HepG2 (cell line): ENCODE measurements at regions not wholly inside any gene's neighbourhood (a gene's known extent, or its start where the extent isn't known, plus 50 kb on each side); places are given as distances from the start of the nearest gene placed in this dataset.

Experiments
- GTF3A ChIP-seq: sonication (generic); formaldehyde crosslinking; conservative IDR thresholded peaks from 2 replicates; pipeline ENCODE4 v1.4.0; 2020; ENCODE audit warnings: mild to moderate bottlenecking, missing genetic modification reagents
- MXI1 ChIP-seq: IDR thresholded peaks from 3 replicates; pipeline ENCODE4 v1.6.1; 2012; ENCODE audit warnings: low read depth, low read length, inconsistent platforms, borderline replicate concordance
- TF ChIP-seq, protein P1 (sequence below): sonication (generic); formaldehyde crosslinking; IDR thresholded peaks from 2 replicates; pipeline ENCODE4 v1.4.0; 2020; ENCODE audit warnings: missing genetic modification reagents, borderline replicate concordance
- TF ChIP-seq, protein P2 (sequence below): sonication (generic); formaldehyde crosslinking; IDR thresholded peaks from 2 replicates; pipeline ENCODE4 v1.9.0; 2021; ENCODE audit warnings: missing genetic modification reagents, mild to moderate bottlenecking, borderline replicate concordance
- TF ChIP-seq, protein P3 (sequence below): sonication (generic); formaldehyde crosslinking; IDR thresholded peaks from 2 replicates; pipeline ENCODE4 v1.4.0; 2020; ENCODE audit warnings: missing genetic modification reagents, borderline replicate concordance

- TF ChIP-seq, protein P1, sequence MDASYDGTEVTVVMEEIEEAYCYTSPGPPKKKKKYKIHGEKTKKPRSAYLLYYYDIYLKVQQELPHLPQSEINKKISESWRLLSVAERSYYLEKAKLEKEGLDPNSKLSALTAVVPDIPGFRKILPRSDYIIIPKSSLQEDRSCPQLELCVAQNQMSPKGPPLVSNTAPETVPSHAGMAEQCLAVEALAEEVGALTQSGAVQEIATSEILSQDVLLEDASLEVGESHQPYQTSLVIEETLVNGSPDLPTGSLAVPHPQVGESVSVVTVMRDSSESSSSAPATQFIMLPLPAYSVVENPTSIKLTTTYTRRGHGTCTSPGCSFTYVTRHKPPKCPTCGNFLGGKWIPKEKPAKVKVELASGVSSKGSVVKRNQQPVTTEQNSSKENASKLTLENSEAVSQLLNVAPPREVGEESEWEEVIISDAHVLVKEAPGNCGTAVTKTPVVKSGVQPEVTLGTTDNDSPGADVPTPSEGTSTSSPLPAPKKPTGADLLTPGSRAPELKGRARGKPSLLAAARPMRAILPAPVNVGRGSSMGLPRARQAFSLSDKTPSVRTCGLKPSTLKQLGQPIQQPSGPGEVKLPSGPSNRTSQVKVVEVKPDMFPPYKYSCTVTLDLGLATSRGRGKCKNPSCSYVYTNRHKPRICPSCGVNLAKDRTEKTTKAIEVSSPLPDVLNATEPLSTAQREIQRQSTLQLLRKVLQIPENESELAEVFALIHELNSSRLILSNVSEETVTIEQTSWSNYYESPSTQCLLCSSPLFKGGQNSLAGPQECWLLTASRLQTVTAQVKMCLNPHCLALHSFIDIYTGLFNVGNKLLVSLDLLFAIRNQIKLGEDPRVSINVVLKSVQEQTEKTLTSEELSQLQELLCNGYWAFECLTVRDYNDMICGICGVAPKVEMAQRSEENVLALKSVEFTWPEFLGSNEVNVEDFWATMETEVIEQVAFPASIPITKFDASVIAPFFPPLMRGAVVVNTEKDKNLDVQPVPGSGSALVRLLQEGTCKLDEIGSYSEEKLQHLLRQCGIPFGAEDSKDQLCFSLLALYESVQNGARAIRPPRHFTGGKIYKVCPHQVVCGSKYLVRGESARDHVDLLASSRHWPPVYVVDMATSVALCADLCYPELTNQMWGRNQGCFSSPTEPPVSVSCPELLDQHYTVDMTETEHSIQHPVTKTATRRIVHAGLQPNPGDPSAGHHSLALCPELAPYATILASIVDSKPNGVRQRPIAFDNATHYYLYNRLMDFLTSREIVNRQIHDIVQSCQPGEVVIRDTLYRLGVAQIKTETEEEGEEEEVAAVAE (CRISPR knock-in tag) = no peak
- TF ChIP-seq, protein P2, sequence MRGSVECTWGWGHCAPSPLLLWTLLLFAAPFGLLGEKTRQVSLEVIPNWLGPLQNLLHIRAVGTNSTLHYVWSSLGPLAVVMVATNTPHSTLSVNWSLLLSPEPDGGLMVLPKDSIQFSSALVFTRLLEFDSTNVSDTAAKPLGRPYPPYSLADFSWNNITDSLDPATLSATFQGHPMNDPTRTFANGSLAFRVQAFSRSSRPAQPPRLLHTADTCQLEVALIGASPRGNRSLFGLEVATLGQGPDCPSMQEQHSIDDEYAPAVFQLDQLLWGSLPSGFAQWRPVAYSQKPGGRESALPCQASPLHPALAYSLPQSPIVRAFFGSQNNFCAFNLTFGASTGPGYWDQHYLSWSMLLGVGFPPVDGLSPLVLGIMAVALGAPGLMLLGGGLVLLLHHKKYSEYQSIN = no peak
- TF ChIP-seq, protein P3, sequence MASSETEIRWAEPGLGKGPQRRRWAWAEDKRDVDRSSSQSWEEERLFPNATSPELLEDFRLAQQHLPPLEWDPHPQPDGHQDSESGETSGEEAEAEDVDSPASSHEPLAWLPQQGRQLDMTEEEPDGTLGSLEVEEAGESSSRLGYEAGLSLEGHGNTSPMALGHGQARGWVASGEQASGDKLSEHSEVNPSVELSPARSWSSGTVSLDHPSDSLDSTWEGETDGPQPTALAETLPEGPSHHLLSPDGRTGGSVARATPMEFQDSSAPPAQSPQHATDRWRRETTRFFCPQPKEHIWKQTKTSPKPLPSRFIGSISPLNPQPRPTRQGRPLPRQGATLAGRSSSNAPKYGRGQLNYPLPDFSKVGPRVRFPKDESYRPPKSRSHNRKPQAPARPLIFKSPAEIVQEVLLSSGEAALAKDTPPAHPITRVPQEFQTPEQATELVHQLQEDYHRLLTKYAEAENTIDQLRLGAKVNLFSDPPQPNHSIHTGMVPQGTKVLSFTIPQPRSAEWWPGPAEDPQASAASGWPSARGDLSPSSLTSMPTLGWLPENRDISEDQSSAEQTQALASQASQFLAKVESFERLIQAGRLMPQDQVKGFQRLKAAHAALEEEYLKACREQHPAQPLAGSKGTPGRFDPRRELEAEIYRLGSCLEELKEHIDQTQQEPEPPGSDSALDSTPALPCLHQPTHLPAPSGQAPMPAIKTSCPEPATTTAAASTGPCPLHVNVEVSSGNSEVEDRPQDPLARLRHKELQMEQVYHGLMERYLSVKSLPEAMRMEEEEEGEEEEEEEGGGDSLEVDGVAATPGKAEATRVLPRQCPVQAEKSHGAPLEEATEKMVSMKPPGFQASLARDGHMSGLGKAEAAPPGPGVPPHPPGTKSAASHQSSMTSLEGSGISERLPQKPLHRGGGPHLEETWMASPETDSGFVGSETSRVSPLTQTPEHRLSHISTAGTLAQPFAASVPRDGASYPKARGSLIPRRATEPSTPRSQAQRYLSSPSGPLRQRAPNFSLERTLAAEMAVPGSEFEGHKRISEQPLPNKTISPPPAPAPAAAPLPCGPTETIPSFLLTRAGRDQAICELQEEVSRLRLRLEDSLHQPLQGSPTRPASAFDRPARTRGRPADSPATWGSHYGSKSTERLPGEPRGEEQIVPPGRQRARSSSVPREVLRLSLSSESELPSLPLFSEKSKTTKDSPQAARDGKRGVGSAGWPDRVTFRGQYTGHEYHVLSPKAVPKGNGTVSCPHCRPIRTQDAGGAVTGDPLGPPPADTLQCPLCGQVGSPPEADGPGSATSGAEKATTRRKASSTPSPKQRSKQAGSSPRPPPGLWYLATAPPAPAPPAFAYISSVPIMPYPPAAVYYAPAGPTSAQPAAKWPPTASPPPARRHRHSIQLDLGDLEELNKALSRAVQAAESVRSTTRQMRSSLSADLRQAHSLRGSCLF (CRISPR knock-in tag) = no peak
- TF ChIP-seq GTF3A (no peak), MXI1 (no peak)
These were observed 196.0 kb downstream of the MED10 start (continued) for GRCh38 chr5:6182271-6182815.
